H9 (cell line): ENCODE measurements at regions not wholly inside any gene's neighbourhood (a gene's known extent, or its start where the extent isn't known, plus 50 kb on each side); places are given as distances from the start of the nearest gene placed in this dataset.
"Not testable (repeated sequence)": the region's sequence is repeated elsewhere in the genome, so short reads cannot be mapped to it uniquely, and the experiment has no call there.

Source experiments
- DNase-seq: peaks from one replicate; pipeline ENCODE4 v3.0.0-alpha.2; 2017
- H2AFZ ChIP-seq: one replicate; pipeline ENCODE4 v1.6.1; 2013; ENCODE audit warnings: mild to moderate bottlenecking, low read length, control low read depth, moderate library complexity
- H2AK5ac ChIP-seq: 2 replicates; pipeline ENCODE4 v1.6.1; 2013; ENCODE audit warnings: low read length, control low read depth, mixed read lengths; ENCODE audit not compliant: insufficient read length
- H2BK120ac ChIP-seq: one replicate; pipeline ENCODE4 v1.6.1; 2013; ENCODE audit warnings: low read depth, mild to moderate bottlenecking, low read length, control low read depth, inconsistent platforms; ENCODE audit not compliant: poor library complexity, severe bottlenecking
- H2BK12ac ChIP-seq: 2 replicates; pipeline ENCODE4 v1.6.1; 2013; ENCODE audit warnings: low read length, control low read depth, mixed read lengths, low read depth; ENCODE audit not compliant: insufficient read length
- H2BK15ac ChIP-seq: 2 replicates; pipeline ENCODE4 v1.6.1; 2013; ENCODE audit warnings: low read depth, low read length, control low read depth
- H2BK20ac ChIP-seq: one replicate; pipeline ENCODE4 v1.6.1; 2013; ENCODE audit warnings: low read depth, mild to moderate bottlenecking, low read length, control low read depth, inconsistent platforms; ENCODE audit not compliant: poor library complexity, severe bottlenecking
- H2BK5ac ChIP-seq: 2 replicates; pipeline ENCODE4 v1.6.1; 2013; ENCODE audit warnings: low read length, control low read depth, mixed read lengths; ENCODE audit not compliant: insufficient read length
- H3K14ac ChIP-seq: 2 replicates; pipeline ENCODE4 v1.6.1; 2013; ENCODE audit warnings: low read length, control low read depth; ENCODE audit not compliant: insufficient read depth
- H3K18ac ChIP-seq: 2 replicates; pipeline ENCODE4 v1.6.1; 2013; ENCODE audit warnings: low read depth, mild to moderate bottlenecking, mixed read lengths, low read length, control low read depth; ENCODE audit not compliant: insufficient read length
- H3K23ac ChIP-seq: 2 replicates; pipeline ENCODE4 v1.6.1; 2013; ENCODE audit warnings: low read length, control low read depth, mixed read lengths, low read depth; ENCODE audit not compliant: insufficient read length
- H3K23me2 ChIP-seq: 2 replicates; pipeline ENCODE4 v1.6.1; 2013; ENCODE audit warnings: low read depth, mild to moderate bottlenecking, mixed read lengths, low read length, control low read depth; ENCODE audit not compliant: insufficient read length, poor library complexity, severe bottlenecking
- H3K27ac ChIP-seq: 2 replicates; pipeline ENCODE4 v1.5.1; 2013; ENCODE audit warnings: low read length, control low read depth, mixed read lengths, low read depth; ENCODE audit not compliant: insufficient read length
- H3K27me3 ChIP-seq: 2 replicates; pipeline ENCODE4 v1.6.1; 2013; ENCODE audit warnings: low read length, control low read depth, inconsistent platforms; ENCODE audit not compliant: insufficient read depth
- H3K4ac ChIP-seq: 2 replicates; pipeline ENCODE4 v1.6.1; 2013; ENCODE audit warnings: low read depth, mild to moderate bottlenecking, control low read depth, inconsistent platforms, low read length, moderate library complexity
- H3K4me1 ChIP-seq: 2 replicates; pipeline ENCODE4 v1.6.1; 2013; ENCODE audit warnings: low read length, control low read depth, inconsistent platforms; ENCODE audit not compliant: insufficient read depth
- H3K4me2 ChIP-seq: 2 replicates; pipeline ENCODE4 v1.6.1; 2013; ENCODE audit warnings: low read length, control low read depth, mixed read lengths; ENCODE audit not compliant: insufficient read length, insufficient read depth
- H3K56ac ChIP-seq: 2 replicates; pipeline ENCODE4 v1.6.1; 2013; ENCODE audit warnings: low read depth, mild to moderate bottlenecking, mixed read lengths, low read length, control low read depth; ENCODE audit not compliant: insufficient read length
- H3K79me1 ChIP-seq: 2 replicates; pipeline ENCODE4 v1.6.1; 2013; ENCODE audit warnings: low read depth, mild to moderate bottlenecking, moderate library complexity, low read length, control low read depth, inconsistent platforms; ENCODE audit not compliant: insufficient read depth, poor library complexity, severe bottlenecking
- H3K79me2 ChIP-seq: 2 replicates; pipeline ENCODE4 v1.6.1; 2013; ENCODE audit warnings: low read length, control low read depth, inconsistent platforms; ENCODE audit not compliant: insufficient read depth
- H3K9ac ChIP-seq: 2 replicates; pipeline ENCODE4 v1.6.1; 2013; ENCODE audit warnings: low read length, control low read depth, mixed read lengths; ENCODE audit not compliant: insufficient read length; ENCODE audit errors: extremely low read depth
- H3K9me3 ChIP-seq: one replicate; pipeline ENCODE4 v1.6.1; 2013; ENCODE audit warnings: low read depth, low read length, inconsistent platforms; ENCODE audit not compliant: control insufficient read depth
- H3T11ph ChIP-seq: one replicate; pipeline ENCODE4 v1.6.1; 2013; ENCODE audit warnings: mild to moderate bottlenecking, low read length, control low read depth, inconsistent platforms
- H4K20me1 ChIP-seq: one replicate; pipeline ENCODE4 v1.6.1; 2013; ENCODE audit not compliant: control insufficient read depth, insufficient read length, insufficient read depth
- H4K5ac ChIP-seq: 2 replicates; pipeline ENCODE4 v1.6.1; 2013; ENCODE audit warnings: low read depth, mild to moderate bottlenecking, mixed read lengths, low read length, control low read depth; ENCODE audit not compliant: insufficient read length
- H4K8ac ChIP-seq: replicated peaks from 2 replicates; pipeline ENCODE4 v1.6.1; 2013; ENCODE audit warnings: low read length, control low read depth, mixed read lengths, low read depth; ENCODE audit not compliant: insufficient read length
- H4K91ac ChIP-seq: 2 replicates; pipeline ENCODE4 v1.6.1; 2013; ENCODE audit warnings: low read depth, mild to moderate bottlenecking, moderate library complexity, mixed read lengths, low read length, control low read depth; ENCODE audit not compliant: insufficient read length
- H3K27ac Mint-ChIP-seq, 3 experiments: 2 replicates in 2 of 3; 3 replicates in 1 of 3; pipeline ENCODE4 v1.8.0; 2020 to 2021; ENCODE audit warnings: mixed read lengths in 3 of 3, mild to moderate bottlenecking in 1 of 3, moderate library complexity in 1 of 3
- H3K27me3 Mint-ChIP-seq: 2 replicates; pipeline ENCODE4 v1.8.0; 2021; ENCODE audit warnings: low read depth, mild to moderate bottlenecking, moderate library complexity, mixed read lengths
- H3K36me3 Mint-ChIP-seq, 3 experiments: 2 replicates in 2 of 3; 3 replicates in 1 of 3; pipeline ENCODE4 v1.8.0; 2020 to 2021; ENCODE audit warnings: low read depth in 3 of 3, mixed read lengths in 3 of 3; ENCODE audit not compliant: insufficient read depth in 1 of 3
- H3K4me1 Mint-ChIP-seq, 2 experiments: 2 replicates each; pipeline ENCODE4 v1.8.0; 2020; ENCODE audit warnings: mixed read lengths in 2 of 2
- H3K4me3 Mint-ChIP-seq, 2 experiments: 2 replicates in 1 of 2; 3 replicates in 1 of 2; pipeline ENCODE4 v1.8.0; 2020 to 2021; ENCODE audit warnings: mild to moderate bottlenecking in 2 of 2, mixed read lengths in 2 of 2, moderate library complexity in 1 of 2
- H3K9me3 Mint-ChIP-seq, 2 experiments: 2 replicates in 1 of 2; 3 replicates in 1 of 2; pipeline ENCODE4 v1.8.0; 2020; ENCODE audit warnings: mild to moderate bottlenecking in 2 of 2, mixed read lengths in 2 of 2, moderate library complexity in 1 of 2
- WGBS: extraction: QIAGEN DNeasy Blood & Tissue Kit; methylation state at CpG from one replicate; pipeline ENCODE4 v1.1.7; 2013; ENCODE audit warnings: missing lambda C conversion rate, low lambda C conversion rate, mixed read lengths; ENCODE audit not compliant: insufficient read length; ENCODE audit errors: extremely low coverage; 5-methylcytosine and 5-hydroxymethylcytosine counted together

GRCh38 chr16:29218649-29219048 lies 187.9 kb downstream of the NPIPB11 start:
- H2BK5ac ChIP-seq, H2AK5ac ChIP-seq, DNase-seq, H4K5ac ChIP-seq, H3K18ac ChIP-seq, H3K27ac ChIP-seq, H3K4ac ChIP-seq, H3K27ac Mint-ChIP-seq, H3K4me2 ChIP-seq, H4K8ac ChIP-seq, H3T11ph ChIP-seq, H3K4me3 Mint-ChIP-seq, H2BK15ac ChIP-seq, H2AFZ ChIP-seq, H2BK12ac ChIP-seq, H3K23me2 ChIP-seq, H4K20me1 ChIP-seq, H3K27me3 Mint-ChIP-seq, H2BK20ac ChIP-seq, H3K9ac ChIP-seq, H4K91ac ChIP-seq, H3K27me3 ChIP-seq, H3K4me1 ChIP-seq, H3K23ac ChIP-seq, H3K14ac ChIP-seq, H3K4me1 Mint-ChIP-seq, H3K56ac ChIP-seq, H3K79me2 ChIP-seq, H2BK120ac ChIP-seq, H3K9me3 ChIP-seq, H3K79me1 ChIP-seq: not testable (repeated sequence)
- Mint-ChIP-seq H3K9me3 (peaks cover 13 to 19% of the 10 kb centered on the region in 2 experiments), H3K36me3 (peaks cover 0 to 12% (median 6%) of the 10 kb centered on the region in 3 experiments; a peak in 6 of 7 replicates)
- WGBS: no CpG with 5 or more reads among the region's 26 CpGs

DNA sequence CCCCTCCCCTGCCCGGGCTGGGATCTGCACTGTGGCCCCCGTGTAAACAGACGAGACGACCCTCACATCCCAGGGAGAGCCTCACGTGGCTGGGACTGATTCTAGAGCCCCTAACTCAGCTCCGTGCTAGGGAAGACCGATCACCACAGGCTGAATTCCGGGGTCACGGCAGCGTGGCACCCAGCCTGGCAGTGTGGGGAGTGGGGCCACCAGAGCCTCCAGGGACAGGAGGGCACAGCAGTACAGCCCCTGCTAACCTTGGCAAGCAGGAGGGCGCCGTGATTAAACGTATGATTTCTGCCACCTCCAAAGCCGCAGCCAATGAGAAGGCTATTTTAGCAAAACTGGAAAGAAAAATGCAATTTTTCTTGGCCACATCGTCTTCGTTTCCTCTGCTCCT lies 188.3 kb downstream of the NPIPB11 start:
- H4K8ac ChIP-seq, H3K56ac ChIP-seq, H3K4me3 Mint-ChIP-seq, H3K14ac ChIP-seq, H4K20me1 ChIP-seq, H3K27me3 Mint-ChIP-seq, H3K79me2 ChIP-seq, H3K4me1 ChIP-seq, H4K5ac ChIP-seq, H4K91ac ChIP-seq, H3K4me2 ChIP-seq, H2BK12ac ChIP-seq, H2BK15ac ChIP-seq, H3K9me3 ChIP-seq, H3K4ac ChIP-seq, H2BK20ac ChIP-seq, DNase-seq, H2BK120ac ChIP-seq, H3K27me3 ChIP-seq, H3T11ph ChIP-seq, H3K79me1 ChIP-seq, H2AFZ ChIP-seq, H2AK5ac ChIP-seq, H3K23ac ChIP-seq, H2BK5ac ChIP-seq, H3K27ac ChIP-seq, H3K4me1 Mint-ChIP-seq, H3K27ac Mint-ChIP-seq, H3K23me2 ChIP-seq, H3K18ac ChIP-seq, H3K9ac ChIP-seq, H3K36me3 Mint-ChIP-seq: not testable (repeated sequence)
- no CpG with 5 or more reads among the region's 16 CpGs for WGBS
- H3K9me3 Mint-ChIP-seq: peaks cover 9 to 15% of the 10 kb centered on the region in 2 experiments
